Stimulated activated CD8-positive, alpha-beta memory T cell treated with anti-CD3 and anti-CD28 coated beads, Interleukin-7, amount 100 ng/mL, for 48 hours (primary cell): ENCODE measurements at regions not wholly inside any gene's neighbourhood (a gene's known extent, or its start where the extent isn't known, plus 50 kb on each side); places are given as distances from the start of the nearest gene placed in this dataset.
"Not testable (repeated sequence)": the region's sequence is repeated elsewhere in the genome, so short reads cannot be mapped to it uniquely, and the experiment has no call there.

Source experiments
- DNase-seq, 2 donors: peaks; one replicate each; pipeline ENCODE4 v3.0.0-alpha.2; 2020; ENCODE audit warnings: low read depth in 1 of 2; ENCODE audit errors: extremely low read depth in 1 of 2

GRCh38 chr3:39558775-39559306, 91.4 kb downstream of the MOBP start:
- DNase-seq: no peak

GRCh38 chr3:39559543-39559942, 92.1 kb downstream of the MOBP start:
- no peak for DNase-seq

DNA sequence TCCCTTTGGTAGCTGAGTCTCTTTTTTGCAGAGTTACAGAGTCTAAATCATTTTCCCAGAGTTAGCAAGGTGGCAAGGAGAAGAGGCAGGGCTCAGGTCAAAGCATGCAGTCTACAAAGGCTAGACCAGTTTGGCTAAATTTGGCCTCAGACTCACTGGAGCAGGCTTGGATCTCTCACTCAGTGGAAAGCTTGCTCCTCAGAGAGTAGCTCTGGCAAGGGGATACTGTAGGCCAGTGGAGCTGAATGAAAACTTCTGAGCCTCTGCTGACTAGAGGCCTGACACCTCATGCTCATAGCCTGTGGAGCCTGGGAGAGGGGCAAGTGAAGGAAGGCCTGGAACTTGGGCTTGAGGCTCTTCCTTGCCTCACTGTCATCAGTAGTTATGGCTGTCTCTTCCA, 101.0 kb downstream of the MOBP start:
- no peak for DNase-seq

DNA sequence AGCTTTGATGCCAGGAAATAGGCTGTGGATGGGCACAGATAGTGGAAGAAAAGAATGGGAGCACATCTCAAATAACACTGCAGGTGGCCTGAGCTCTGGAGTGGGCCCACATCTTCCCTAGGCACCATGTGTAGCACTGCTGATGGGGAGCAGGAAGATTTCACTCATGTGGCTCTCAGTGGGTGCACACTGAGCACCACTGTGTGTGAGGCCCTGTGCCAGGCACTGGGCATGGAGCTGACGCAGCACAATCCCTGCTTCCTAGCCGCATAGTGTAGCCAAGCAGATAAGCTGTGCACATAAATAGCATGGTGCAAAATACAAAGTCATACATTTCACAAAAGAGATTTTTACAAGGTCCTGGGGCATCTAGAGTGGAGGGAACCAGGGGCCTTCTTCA, 101.6 kb downstream of the MOBP start:
- no peak for DNase-seq

- DNase-seq: no peak
Measured at GRCh38 chr3:39573392-39573791, 105.9 kb downstream of the MOBP start.

GRCh38 chr3:39577541-39577940, 110.1 kb downstream of the MOBP start:
- no peak for DNase-seq

GRCh38 chr3:39586215-39586614, 118.7 kb downstream of the MOBP start:
- not testable (repeated sequence) for DNase-seq

GRCh38 chr3:39587113-39587512, 119.6 kb downstream of the MOBP start:
- no peak for DNase-seq

DNA sequence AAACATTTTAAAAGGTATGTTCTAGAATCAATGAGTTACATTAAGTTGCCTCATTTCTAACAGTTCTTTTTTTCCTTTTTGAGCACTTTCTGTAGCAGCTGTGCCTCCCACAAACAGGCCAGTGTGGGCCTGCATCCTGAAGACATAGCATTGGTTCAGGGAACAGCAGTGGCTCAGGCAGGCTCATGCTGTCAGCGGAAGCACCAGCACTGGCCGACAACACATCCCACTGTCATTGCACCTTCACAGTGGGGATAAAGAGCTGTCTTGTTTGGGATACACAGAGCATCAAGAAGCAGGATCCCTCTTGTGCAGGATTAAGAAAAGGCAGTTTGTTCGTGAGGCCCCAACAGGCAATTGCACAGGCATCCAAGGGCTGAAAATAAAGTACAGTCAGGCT, 123.3 kb downstream of the MOBP start:
- DNase-seq: no peak

- no peak for DNase-seq
Measured at GRCh38 chr3:39592311-39593050, 125.0 kb downstream of the MOBP start.

DNA sequence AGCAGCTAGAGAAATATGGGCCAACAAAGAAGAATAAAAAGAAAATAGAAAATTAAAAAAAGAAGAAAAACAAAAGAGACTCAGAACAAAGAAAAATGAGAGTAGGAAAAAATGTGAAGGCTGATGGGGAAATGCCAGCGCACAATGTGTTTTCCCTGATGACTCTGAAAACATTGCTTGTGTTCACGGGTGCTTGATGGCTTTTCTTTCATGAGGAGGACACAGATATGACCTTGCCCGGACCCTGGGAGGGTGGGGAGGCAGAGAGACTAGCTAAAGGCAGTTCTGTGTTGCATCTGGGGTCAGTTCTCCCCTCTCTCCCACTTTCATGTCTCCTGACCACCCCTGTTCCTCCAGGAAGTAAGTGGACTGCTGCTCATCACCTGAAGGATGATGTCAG, 125.9 kb downstream of the MOBP start:
- DNase-seq: no peak

DNA sequence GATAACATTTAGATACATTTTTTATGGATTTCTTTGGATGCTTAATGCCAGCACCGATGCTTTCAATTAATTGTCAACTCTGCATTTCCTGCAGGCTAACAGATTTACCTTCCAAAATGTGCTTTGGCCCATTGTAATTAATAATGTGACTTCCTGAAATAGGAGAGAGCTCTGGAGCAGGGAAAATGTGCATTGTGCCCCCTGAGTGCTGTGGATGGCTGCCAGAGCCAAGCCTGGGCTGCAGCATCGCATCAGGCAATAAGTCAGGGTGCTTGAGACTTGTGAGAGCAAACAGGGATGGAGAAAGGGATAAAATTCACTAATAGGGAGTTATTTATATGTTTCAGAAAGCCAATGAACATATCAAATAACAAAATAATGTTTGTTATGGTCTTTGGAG, 133.8 kb downstream of the MOBP start:
- no peak for DNase-seq

DNA sequence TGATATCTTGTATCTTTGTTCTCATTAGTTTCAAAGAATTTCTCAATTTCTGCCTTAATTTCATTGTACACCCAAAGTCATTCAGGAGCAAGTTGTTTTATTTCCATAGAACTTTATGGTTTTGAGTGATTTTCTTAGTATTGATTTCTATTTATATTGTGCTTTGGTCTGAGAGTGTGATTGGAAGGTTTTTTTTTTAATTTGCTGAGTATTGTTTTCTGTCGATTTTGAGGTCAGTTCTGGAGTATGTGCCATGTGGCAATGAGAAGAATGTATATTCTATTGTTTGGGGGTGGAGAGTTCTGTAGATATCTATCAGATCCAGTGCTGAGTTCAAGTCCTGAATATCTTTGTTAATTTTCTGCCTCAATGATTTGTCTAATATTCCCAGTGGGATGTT, 138.4 kb downstream of the MOBP start:
- DNase-seq: no peak

GRCh38 chr3:39626198-39626597, 158.7 kb downstream of the MOBP start:
- no peak for DNase-seq

DNA sequence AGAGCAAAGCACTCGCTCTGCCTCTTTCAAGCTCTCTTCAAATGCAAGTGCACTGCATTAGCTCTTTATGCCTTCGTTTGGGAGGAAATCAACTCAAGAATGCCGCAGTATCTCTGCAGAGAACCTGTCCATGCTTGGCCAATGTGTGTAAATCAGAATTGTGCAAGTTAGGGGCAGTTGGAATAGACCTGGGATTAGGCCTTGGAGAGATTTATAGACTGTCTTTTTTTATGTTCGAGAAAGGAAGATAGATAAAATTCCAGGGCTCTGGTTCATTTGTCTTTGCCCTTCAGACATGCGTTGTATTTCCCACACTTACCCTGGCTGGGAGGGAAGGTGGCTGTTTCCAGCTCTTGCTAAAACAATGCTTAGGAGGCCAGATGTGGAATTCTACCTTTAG, 163.7 kb downstream of the MOBP start:
- DNase-seq: no peak

DNA sequence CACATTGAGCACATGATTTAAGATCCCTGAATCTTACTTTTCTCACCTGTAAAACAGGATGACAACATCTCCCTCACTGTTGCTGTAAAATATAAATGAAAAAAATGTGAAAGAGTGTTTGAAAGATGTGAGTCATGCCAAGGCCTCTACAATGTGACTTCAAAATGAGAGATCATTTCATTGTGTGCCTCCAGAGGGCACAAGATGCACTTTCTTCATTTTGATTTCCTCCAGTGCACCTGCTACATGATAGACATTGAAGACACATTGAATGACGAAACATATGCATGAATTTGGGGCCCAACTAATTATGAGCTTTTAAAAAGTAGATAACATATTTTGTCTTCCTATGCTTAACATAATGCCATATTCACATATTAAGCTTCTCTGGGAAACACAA, 170.3 kb downstream of the MOBP start:
- DNase-seq: no peak

DNA sequence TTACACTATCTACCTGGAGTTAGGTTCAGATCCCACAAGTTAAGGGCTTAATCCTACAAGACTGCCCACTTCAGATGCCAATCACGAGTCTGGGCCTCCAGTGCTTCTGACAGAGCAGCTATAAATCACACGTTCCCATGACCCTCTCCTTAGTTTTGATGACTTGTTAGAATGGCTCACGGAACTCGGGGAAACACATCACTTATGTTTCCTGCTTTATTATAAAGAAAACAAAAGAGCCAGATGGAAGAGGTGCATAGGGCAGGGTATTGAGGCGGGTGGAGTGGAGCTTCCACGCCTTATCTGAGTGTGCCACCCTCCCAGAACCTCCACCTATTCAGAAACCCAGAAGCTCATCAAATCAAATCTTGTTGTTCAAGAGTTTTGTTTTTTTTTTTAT, 170.8 kb downstream of the MOBP start:
- DNase-seq: no peak

DNA sequence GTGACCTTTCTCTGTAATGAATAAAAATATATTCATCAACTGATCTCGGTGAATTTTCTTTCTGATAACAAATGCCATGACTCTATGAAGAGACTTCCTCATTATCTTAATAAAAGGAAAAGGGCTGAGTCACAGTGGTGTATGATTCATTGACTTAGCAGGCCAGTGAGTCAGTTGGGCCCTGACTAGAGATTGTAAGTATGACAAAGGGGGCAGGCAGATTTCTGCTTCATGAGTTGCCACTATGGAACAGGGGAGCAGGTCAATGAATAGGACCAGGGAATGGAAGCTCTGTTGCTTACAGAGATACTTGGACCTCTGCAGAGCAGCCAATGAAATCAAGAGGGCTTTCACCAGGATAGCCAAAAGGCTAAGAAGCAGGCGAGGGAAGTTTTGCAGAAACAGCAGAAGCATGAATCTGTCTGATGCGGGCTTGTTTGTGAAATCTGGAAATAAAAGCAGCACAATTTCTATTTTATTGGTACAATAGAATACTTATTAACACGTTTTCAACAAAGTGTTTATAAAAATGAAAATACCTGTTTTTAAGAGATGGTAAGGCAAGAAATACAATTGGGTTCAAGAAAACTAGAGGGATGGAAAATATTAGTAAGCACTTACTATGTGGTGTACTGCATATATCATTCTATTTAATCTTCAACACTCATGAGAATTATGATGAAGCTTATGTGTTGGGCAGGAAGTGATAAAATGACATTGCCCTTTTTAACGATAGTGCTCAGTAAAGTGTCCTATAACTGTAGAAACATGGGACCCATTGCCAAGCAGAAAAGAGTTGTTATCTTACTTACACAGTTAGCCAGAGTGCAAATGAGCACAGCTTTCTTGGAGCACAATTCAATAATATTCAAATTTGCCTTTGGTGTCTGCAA, 169.8 kb upstream of the MYRIP start:
- peak in 1 of 2 donors; percentile 7 for DNase-seq

- DNase-seq: no peak
Measured at GRCh38 chr3:39641274-39641673, 168.1 kb upstream of the MYRIP start.

GRCh38 chr3:39644176-39644575, 165.2 kb upstream of the MYRIP start:
- no peak for DNase-seq

- not testable (repeated sequence) for DNase-seq
Measured at GRCh38 chr3:39651256-39651655, 158.2 kb upstream of the MYRIP start.
